Astrocyte (in vitro differentiated cells and primary cell): ENCODE measurements at regions not wholly inside any gene's neighbourhood (a gene's known extent, or its start where the extent isn't known, plus 50 kb on each side); places are given as distances from the start of the nearest gene placed in this dataset.

ENCODE experiments used
- DNase-seq: peaks from one replicate; pipeline ENCODE4 v3.0.0-alpha.2; 2010; ENCODE audit warnings: low read depth
- FAIRE-seq: peaks from 2 replicates; lab custom pipeline; 2011; peaks lifted over from hg19 to GRCh38; lab: Jason Lieb, UNC
- H2AFZ ChIP-seq: 2 replicates; pipeline ENCODE4 v1.6.0; 2012; ENCODE audit warnings: low read depth, low read length, inconsistent platforms
- H3K27ac ChIP-seq: 2 replicates; pipeline ENCODE4 v1.5.1; 2011; ENCODE audit warnings: low read depth, low read length, inconsistent platforms
- H3K27me3 ChIP-seq: 2 replicates; pipeline ENCODE4 v1.6.0; 2011; ENCODE audit warnings: low read length, inconsistent platforms; ENCODE audit not compliant: insufficient read depth
- H3K36me3 ChIP-seq: 2 replicates; pipeline ENCODE4 v1.5.1; 2011; ENCODE audit warnings: low read length, inconsistent platforms; ENCODE audit not compliant: insufficient read depth
- H3K4me1 ChIP-seq: 2 replicates; pipeline ENCODE4 v1.5.1; 2011; ENCODE audit warnings: low read length, inconsistent platforms; ENCODE audit not compliant: insufficient read depth
- H3K4me2 ChIP-seq: 2 replicates; pipeline ENCODE4 v1.6.0; 2012; ENCODE audit warnings: low read length, inconsistent platforms
- H3K4me3 ChIP-seq: 2 replicates; pipeline ENCODE4 v1.5.1; 2011; ENCODE audit warnings: low read depth, mild to moderate bottlenecking, low read length, inconsistent platforms; ENCODE audit not compliant: insufficient read depth
- H3K79me2 ChIP-seq: 2 replicates; pipeline ENCODE4 v1.6.0; 2012; ENCODE audit warnings: mild to moderate bottlenecking, low read length, inconsistent platforms; ENCODE audit not compliant: insufficient read depth
- H3K9ac ChIP-seq: 2 replicates; pipeline ENCODE4 v1.6.0; 2012; ENCODE audit warnings: mild to moderate bottlenecking, low read length, inconsistent platforms
- H3K9me3 ChIP-seq: 2 replicates; pipeline ENCODE4 v1.5.1; 2012; ENCODE audit warnings: low read depth, mild to moderate bottlenecking, low read length, inconsistent platforms; ENCODE audit not compliant: insufficient read depth
- H4K20me1 ChIP-seq: 2 replicates; pipeline ENCODE4 v1.6.0; 2012; ENCODE audit warnings: low read length, inconsistent platforms; ENCODE audit not compliant: insufficient read depth
- H3K27ac Mint-ChIP-seq: one replicate; pipeline ENCODE4 v1.8.0; 2021; ENCODE audit warnings: mild to moderate bottlenecking, mixed read lengths; ENCODE audit not compliant: unreplicated experiment
- H3K27me3 Mint-ChIP-seq: one replicate; pipeline ENCODE4 v1.8.0; 2021; ENCODE audit warnings: low read depth, mixed read lengths; ENCODE audit not compliant: unreplicated experiment
- H3K36me3 Mint-ChIP-seq: one replicate; pipeline ENCODE4 v1.8.0; 2021; ENCODE audit warnings: low read depth, mixed read lengths; ENCODE audit not compliant: unreplicated experiment
- H3K4me1 Mint-ChIP-seq: one replicate; pipeline ENCODE4 v1.8.0; 2021; ENCODE audit warnings: low read depth, mixed read lengths; ENCODE audit not compliant: unreplicated experiment
- H3K4me3 Mint-ChIP-seq: one replicate; pipeline ENCODE4 v1.8.0; 2021; ENCODE audit warnings: mild to moderate bottlenecking, moderate library complexity, mixed read lengths; ENCODE audit not compliant: unreplicated experiment
- H3K9me3 Mint-ChIP-seq: one replicate; pipeline ENCODE4 v1.8.0; 2021; ENCODE audit warnings: mild to moderate bottlenecking, mixed read lengths; ENCODE audit not compliant: unreplicated experiment
- CTCF ChIP-seq: IDR thresholded peaks from 2 replicates; pipeline ENCODE4 v1.5.1; 2011; ENCODE audit warnings: low read depth, mild to moderate bottlenecking, inconsistent platforms, low read length, moderate library complexity; ENCODE audit not compliant: insufficient read depth
- EZH2 ChIP-seq: IDR thresholded peaks from 2 replicates; pipeline ENCODE4 v1.6.1; 2012; ENCODE audit warnings: mild to moderate bottlenecking, low read length, inconsistent platforms; ENCODE audit not compliant: insufficient read depth

GRCh38 chr18:50475538-50476193 lies 84.2 kb upstream of the MAPK4 start:
- Histone ChIP-seq H2AFZ (no peak overlapping the region), H3K27me3 (peaks cover 2% of the 10 kb centered on the region), H3K9ac (no peak overlapping the region), H3K4me3 (no peak overlapping the region), H4K20me1 (no peaks in the 10 kb centered on the region), H3K9me3 (no peaks in the 10 kb centered on the region), H3K79me2 (no peaks in the 10 kb centered on the region), H3K36me3 (no peaks in the 10 kb centered on the region), H3K4me2 (no peak overlapping the region), H3K4me1 (no peaks in the 10 kb centered on the region), H3K27ac (no peak overlapping the region)
- H3K36me3 Mint-ChIP-seq, result no peaks in the 10 kb centered on the region
- H3K27me3 Mint-ChIP-seq, result peaks cover 24% of the 10 kb centered on the region
- H3K9me3 Mint-ChIP-seq, result peaks cover 3% of the 10 kb centered on the region
- no peak overlapping the region for H3K27ac Mint-ChIP-seq
- no peak overlapping the region for H3K4me3 Mint-ChIP-seq
- TF ChIP-seq EZH2 (no peak), CTCF (no peak)
- no peak for FAIRE-seq
- no peaks in the 10 kb centered on the region for H3K4me1 Mint-ChIP-seq
- DNase-seq, result no peak

DNA sequence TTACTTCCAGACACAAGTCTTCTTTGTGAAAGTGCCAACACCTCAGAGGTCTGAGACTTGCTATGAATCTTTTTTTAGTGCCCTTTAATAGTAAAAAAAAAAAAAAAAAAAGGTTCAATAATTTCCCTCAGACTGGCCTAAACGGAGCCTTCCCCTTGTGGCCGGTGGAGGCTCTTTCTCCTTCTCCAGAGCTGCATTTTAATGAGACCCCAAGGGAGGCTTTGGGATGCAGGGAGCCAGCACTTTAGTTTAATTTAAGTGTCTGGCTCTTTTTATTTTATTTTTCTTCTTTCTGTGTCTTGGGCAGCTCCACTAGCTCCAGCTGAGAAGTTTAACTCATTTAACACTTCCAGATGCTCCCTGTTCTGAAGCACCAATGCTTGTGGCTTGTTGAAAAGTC lies 67.8 kb upstream of the MAPK4 start:
- Mint-ChIP-seq H3K36me3 (no peaks in the 10 kb centered on the region), H3K27ac (no peak overlapping the region), H3K9me3 (peaks cover 18% of the 10 kb centered on the region), H3K4me3 (no peak overlapping the region), H3K4me1 (no peaks in the 10 kb centered on the region), H3K27me3 (peaks cover 5% of the 10 kb centered on the region)
- TF ChIP-seq CTCF, result no peak
- no peak for TF ChIP-seq EZH2
- Histone ChIP-seq H3K4me1 (no peaks in the 10 kb centered on the region), H3K4me3 (no peak overlapping the region), H3K9me3 (no peaks in the 10 kb centered on the region), H3K9ac (no peak overlapping the region), H3K79me2 (no peaks in the 10 kb centered on the region), H2AFZ (no peak overlapping the region), H3K27ac (no peak overlapping the region), H3K27me3 (no peaks in the 10 kb centered on the region), H3K4me2 (no peak overlapping the region), H3K36me3 (no peaks in the 10 kb centered on the region), H4K20me1 (no peaks in the 10 kb centered on the region)
- DNase-seq, result no peak
- no peak for FAIRE-seq

DNA sequence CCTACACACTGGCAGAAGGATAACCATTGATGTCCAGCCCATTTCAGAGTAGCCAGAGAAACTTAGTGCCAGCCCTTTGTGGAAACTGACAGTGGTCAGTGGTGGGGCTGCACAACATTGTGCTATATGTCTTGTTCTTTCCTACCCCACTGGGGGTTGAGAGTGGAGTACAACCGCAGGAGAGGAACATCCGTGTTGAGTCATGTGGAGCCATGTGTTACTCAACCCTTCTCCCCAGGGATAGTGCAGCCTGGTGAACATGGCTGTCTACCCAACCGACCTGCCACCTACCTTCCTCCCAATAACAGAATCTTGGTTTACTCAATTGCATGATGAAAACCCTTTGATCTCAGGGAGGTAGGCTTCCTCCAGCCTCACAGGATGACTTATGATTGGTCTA lies 65.3 kb upstream of the MAPK4 start:
- Mint-ChIP-seq H3K27ac (no peak overlapping the region), H3K36me3 (no peaks in the 10 kb centered on the region), H3K9me3 (peaks cover 16% of the 10 kb centered on the region), H3K27me3 (peaks cover 5% of the 10 kb centered on the region), H3K4me1 (no peaks in the 10 kb centered on the region), H3K4me3 (no peak overlapping the region)
- DNase-seq (no peak), FAIRE-seq (no peak)
- Histone ChIP-seq H3K9me3 (no peaks in the 10 kb centered on the region), H4K20me1 (no peaks in the 10 kb centered on the region), H3K4me1 (no peaks in the 10 kb centered on the region), H3K36me3 (no peaks in the 10 kb centered on the region), H3K27me3 (no peaks in the 10 kb centered on the region), H2AFZ (no peak overlapping the region), H3K9ac (no peak overlapping the region), H3K27ac (no peak overlapping the region), H3K4me2 (no peak overlapping the region), H3K4me3 (no peak overlapping the region), H3K79me2 (no peaks in the 10 kb centered on the region)
- TF ChIP-seq CTCF, result no peak
- no peak for TF ChIP-seq EZH2
